ENCODE measurements at regions not wholly inside any gene's neighbourhood (a gene's known extent, or its start where the extent isn't known, plus 50 kb on each side); places are given as distances from the start of the nearest gene placed in this dataset.
"Not testable (repeated sequence)": the region's sequence is repeated elsewhere in the genome, so short reads cannot be mapped to it uniquely, and the experiment has no call there.

DNA sequence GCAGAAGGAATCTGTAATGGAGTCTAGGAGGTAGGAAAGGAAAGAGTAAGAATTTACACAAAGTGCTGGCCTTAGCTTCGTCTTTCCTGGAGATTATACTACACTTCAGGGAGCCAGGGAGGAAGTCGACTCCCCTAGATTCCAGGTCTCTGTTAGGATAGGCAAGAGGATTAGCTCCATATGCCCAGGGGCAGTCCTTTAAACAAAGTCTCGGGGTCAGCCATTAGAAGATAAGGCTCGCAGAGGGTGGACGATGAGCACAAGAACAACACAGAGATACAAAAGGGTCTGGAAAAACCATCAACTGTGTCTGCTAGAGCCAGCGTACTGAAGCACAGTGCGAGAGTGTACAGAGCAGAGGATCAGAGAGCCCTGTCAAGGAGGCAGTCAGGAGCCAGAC is 344.7 kb upstream of the TNC start:
- DNase-seq (ENCODE audit: low spot score) = no peak

DNA sequence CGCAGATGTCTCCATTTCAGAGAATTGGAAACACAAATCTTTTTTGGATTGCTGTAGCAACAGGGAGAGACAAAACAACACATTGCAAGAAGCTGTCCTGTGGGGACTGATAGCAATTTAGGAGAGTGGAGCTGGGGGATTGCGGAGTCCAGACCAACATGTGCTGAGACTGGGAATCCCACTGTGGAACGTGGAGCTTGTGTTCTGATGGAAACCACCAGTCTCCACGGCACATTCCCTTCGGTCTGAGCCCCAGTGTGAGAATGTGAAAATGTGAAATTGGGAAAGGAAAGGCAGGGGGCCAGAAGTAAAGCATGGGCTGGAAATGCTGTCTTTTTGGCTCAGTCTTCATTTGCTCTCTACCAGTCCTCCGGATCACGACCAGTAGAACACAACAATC is 348.8 kb upstream of the TNC start:
- DNase-seq (ENCODE audit: low spot score) = no peak

DNA sequence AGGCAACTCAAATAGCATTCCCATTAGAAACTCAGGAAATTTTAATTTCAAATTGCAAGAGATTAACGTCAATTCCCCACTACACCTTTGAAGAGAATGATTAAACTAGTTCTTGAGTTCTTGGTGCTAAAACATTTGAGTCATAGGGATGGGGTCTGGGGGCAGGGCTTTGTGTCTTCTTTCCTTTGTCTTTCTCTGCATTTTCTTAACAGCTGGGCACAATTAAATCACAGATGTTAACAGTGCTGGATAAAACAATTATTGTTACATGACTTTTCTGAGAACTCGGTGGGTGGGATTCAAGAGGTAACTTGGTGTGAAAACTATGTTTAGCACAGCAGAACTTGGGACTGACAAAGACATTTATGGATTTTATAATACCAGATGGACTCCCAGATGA is 351.9 kb upstream of the TNC start:
- DNase-seq (ENCODE audit: low spot score) = no peak

DNA sequence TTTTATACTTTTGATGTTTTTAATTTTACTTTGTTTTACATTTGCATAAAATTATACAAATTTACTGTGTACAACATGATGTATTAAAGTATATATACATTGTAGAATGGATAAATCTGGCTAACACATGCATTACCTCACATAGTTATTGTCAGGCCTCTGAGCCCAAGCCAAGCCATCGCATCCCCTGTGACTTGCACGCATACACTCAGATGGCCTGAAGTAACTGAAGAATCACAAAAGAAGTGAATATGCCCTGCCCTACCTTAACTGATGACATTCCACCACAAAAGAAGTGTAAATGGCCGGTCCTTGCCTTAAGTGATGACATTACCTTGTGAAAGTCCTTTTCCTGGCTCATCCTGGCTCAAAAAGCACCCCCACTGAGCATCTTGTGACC is 355.1 kb upstream of the TNC start:
- DNase-seq (ENCODE audit: low spot score) = not testable (repeated sequence)

DNA sequence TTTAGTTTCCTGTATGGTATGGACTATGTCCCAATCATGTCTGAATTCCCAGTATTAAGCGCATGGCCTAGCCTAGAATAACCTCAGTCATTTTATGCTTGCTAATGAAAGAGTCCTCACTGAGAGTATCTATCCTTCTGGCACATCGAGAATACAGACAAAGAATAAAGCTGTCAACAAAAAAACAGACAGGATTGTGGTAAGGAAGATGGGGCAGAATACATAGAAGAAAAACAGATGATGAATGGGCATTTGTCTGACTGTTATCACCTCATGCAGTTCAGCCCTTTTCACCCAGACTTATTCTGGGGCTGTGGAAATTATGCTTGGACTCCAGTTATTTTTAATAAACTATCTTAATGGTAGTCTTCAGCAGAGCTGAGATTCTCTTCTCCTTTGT is 363.8 kb upstream of the TNC start:
- no peak for DNase-seq (ENCODE audit: low spot score)

DNA sequence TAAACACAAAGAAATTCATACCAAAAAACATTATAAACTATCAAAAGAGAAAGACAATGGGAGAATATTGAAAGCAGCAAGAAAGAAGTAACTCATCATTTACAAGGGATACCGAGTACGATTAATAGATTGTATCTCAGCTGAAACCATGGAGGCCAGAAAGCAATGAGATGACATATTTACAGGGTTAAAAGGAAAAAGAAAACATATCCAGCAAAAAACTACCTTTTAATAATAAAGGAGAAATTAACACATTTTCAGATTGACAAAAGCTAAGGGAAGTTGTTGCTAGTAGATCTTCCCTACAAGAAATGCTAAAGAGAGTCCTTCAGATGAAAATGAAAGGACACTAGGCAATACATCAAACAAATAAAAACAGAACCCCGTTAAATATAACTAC is 364.8 kb upstream of the TNC start:
- no peak for DNase-seq (ENCODE audit: low spot score)

DNA sequence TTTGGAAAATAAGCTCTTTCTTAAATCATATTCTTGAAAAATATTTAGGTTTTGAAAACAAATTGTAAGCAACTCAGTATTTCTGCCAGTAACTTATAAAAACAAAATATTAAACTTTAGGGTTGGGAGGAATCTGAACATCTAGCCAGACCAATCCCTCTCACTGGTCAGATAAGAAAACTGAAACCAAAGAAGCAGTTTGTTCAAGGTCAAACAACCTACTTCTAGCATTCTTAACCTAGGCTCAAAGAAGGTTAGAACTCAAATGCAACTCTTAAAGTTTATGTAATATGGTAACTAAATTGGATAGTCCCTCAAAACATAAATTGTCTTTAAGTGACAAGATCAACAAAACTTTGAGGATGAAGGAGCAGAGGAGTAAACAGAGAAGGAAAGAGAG is 374.9 kb upstream of the TNC start:
- DNase-seq (ENCODE audit: low spot score) = no peak

DNA sequence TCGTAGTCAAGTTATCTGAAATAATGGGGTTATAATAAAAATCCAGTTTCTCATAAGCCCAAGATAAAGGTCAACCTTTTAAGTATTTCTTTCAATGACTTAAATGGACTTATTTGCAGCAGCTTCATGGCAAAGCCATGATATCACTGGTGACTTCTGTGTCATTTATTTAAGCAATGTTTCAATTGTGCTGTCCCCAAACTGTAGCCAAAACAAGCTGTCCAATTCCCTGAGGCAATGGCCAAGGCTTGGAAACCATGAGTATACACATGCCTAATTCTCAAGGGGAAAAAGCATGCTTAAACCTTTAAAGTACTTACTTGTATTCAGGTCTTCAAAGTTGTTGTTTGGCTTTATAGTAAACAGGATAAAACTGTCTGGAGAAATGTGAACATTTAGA is 376.4 kb upstream of the TNC start:
- DNase-seq (ENCODE audit: low spot score) = no peak

DNA sequence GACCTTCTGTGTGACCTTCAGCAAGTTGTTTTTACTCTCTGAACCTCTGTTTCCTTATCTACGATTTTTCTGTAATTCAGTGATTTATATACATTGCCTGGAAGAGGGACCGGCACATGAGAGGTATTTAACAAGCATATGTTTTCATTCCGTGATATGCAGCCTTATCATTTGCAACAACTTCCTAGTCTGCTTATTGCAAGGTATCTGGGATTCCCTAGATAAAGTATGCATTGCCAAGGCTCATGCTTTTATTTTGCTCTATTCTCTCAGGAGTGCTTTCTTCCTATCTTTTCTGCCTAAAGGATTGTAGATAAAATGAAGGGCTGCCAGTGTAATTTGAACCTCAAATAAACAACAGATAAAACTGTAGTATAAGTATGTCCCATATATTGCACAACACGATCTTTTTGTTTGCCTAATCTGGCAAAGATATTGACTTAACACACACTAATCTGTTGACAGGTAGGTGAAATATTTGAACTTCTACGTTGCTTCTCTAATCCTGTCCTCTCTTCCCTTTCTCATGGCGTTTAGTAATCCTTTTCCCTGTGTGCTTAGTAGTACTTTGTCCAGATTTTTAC is 377.2 kb upstream of the TNC start:
- no peak for DNase-seq (ENCODE audit: low spot score)

DNA sequence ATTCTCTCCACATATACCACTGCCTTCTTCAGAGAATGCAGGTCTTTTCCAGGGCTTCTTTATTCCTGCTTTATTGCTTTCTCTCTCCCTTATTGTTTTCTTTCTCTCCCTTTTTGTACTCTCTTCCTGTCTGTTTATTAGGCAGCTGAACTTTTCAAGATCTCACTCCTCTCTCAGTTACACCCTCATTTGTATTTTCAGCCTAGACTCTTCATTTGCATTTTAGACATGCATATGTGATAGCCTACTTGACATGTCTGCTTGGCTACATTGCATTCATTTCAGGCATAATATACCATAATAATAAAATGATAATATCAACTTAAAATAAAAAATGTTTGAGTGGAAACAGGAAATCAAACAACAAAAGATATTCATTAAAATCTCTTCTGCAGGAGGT is 377.9 kb upstream of the TNC start:
- DNase-seq (ENCODE audit: low spot score) = no peak

DNA sequence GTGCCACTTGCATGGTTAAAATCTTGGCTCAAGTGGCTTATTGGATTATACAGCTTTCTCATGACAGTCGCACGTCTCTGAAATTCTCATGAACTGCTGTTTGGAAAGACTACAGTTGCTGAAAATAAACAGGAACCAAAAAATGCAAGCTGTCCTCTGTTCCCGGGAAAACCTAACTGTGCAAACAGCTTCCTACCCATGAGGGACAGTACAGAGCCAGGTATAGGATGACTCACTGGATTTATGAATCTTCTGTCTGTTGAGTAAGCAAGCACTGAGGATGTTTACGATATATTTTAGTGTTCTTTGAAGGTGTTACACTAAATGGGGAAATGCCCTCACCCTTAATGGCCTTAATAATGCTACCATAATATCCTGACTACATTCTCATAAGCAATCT is 380.3 kb upstream of the TNC start:
- peak; percentile 14 for DNase-seq (ENCODE audit: low spot score)

DNA sequence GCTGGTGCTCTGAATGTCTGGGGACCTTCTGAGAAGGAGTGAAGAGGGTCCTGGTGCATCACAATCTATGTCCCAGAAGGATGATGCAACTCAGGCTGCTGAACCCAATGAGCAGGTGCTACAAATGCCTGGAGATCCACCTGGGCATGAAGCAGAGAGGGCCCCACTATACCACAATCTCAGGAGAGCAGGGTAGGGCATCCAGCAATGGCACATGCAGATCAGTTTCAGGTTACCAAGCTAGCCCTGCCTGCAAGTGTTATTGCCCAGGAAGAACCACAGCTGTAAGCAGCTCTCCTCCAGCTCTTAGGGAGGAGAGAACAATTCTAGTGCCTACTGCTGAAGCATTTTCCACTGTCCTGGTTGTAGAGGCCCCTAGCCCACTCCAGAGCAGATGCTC is 389.2 kb upstream of the TNC start:
- no peak for DNase-seq (ENCODE audit: low spot score)

DNA sequence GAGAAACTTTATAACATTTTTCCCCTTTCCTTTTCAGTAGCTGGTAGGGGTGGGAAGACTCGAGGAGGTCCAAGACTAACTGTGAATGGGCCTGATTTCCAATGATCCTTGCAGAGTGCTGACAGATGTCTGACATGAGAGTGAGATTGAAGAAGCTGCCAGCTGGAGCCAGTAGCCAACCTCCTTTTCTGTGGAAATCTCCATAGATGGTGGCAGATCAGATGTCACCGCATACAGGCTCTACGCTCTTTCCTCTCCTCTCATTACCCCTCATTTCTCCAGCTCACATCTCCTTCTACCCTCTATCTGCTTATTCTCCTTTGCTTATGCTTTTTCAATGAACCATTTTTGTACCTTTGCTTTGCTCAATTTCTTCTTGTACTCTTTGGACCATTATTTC is 395.2 kb upstream of the TNC start:
- DNase-seq (ENCODE audit: low spot score) = no peak

DNA sequence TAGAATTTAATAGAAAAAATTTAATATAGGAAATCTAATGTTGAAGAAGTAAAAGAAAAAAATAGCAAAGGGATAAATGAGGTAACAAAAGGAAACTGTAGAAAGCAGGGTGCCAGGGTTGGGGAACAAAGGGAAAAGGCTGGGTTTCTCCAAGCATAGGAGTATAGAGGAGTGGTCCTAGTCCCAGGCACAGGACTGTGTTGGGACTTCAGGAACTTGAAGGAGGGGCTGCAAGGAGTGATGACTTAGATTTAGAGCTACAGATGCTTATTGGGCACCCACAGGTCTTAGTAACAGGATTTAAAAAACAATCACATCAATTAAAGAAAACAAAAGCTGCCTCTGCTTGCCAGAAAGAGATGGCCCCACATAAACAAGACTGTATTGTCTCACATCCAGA is 396.5 kb upstream of the TNC start:
- DNase-seq (ENCODE audit: low spot score) = no peak

DNA sequence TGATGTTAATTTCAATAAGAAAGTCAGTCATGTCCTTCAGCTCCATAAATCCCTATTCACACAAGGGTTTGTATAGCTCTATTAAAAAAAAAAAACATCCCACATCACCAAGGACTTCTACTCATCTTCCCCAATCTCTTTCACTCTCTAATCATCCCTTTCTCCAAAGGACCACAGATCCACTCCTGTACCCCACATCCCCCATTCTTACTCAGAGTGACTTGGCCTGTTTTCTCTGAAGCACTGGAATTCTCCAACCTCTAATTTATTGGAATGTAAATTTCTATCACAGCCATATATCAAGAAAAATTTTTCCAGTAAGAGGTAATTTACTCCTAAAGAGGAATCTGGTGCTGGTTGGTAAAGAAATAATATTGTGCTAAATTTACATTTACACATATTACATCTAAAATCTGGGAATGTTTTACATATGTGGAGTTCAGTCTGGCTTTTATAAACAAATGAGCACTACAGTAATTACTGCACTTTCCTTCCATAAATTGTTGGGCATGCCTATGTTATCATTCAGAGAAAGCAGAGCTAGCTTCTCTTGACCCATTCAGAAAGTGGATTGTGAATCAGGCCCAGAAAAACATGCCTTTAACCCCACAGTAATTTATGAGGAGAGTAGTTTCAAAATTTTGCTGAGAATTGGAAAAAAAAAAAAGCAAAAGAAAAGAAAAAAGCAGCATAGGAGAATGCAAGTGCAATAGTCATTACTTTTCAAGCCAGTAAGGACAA is 399.5 kb upstream of the TNC start:
- no peak for DNase-seq (ENCODE audit: low spot score)

DNA sequence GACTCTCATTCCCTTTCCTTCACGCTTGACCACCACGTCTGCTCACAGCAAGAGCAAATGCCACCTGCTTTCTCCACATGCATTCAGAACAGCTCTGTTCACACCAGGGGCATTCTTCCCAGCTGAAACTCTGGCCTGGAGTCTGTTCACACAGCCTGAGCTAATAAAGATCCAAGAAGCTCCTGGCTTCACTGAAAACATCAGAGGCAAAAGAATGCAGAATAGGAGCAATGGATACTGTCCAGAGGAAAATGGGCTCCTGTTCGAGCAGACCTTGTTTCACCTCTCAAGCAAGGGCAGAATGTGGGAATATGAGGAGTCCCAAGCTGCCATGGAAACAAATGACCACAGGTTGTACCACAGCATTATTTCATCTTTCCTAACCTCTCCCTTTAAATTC is 402.7 kb upstream of the TNC start:
- DNase-seq (ENCODE audit: low spot score) = no peak

DNA sequence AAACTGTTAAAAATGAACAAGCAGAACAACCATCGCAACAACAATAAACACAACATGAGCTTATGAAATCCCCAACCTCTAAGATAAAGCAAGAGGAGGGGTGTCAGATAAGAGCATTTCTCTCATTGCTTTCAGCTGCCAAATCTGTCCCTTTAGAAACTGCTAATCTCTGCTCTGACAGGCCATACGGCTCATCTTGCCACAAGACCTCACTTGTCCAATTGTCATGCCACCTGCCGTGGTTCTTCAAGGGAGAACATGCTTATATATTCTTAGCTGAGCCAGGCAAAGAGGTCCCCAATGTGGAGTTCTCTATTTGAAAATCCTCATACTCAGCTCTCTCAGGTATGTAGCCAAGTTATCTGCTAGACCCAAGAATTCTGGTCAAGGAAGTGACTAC is 405.0 kb upstream of the TNC start:
- DNase-seq (ENCODE audit: low spot score) = no peak

DNA sequence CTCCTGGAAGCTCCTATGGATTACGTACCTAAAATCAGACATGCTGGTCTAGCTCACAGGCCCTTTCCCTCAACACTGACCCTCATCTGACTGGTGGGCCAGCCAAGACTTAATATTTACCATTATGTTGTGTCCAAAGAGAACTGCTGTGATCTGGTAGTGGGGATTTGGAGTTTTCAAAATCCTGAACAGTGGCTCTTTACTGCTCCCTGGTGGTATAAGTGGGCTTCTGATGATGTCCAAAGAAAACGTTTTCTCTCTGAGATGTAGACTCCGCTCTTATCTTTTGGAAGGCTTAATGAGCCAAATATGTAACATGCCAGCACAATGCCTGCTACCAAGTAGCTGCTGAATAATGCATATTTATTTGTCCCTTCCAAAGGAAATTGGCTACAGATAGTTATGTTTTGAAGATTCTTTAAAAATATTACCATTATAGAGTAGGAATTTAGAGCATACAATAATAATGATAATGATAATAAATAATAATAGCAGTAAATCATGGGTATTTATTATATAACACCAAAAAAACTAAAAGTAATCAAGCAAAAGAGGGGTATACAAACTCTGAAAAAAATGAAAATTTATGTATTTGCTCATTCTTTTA is 406.6 kb upstream of the TNC start:
- DNase-seq (ENCODE audit: low spot score) = peak; percentile 67

DNA sequence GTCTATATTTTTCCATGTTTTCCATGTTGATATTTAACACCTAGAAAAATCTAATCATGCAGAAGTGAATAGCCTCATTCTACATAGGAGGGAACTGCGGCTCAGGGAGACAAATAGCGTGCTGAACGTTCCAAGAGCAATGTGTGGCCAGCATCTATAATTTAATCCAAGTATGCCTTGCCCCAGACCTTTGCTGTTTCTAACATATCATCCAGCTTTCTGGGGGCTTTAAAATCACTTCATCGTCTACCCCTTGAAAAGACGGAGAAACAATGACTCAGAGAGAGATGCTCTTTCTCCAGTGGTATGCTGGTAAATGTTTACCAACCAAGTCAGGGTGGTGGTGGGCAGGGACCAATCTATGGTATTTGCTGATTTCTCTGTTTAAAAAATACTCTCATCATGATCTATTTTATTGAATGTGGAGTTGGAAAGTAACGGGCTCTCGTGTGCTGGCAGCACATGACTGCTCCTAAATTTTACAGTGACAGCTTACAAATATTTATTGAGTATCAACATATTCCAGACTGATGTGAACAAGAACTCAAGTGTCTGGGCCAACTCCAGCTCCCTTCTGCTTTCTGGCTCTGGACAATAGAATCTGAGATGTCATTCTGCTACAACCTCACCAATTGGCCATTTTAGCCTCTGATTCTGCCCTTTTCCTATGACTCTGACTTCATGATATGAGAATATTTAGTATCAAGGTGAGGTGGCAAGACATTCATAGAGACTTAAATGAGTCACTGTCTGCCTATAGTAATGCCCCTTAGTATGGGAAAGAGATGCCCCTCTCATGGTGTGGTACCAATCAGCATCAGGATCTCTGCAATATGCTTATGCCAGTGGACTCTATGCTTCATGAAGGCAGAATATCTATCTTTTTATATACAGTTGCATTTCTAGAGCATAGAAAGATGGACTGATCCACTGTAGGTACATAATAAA is 407.4 kb upstream of the TNC start:
- DNase-seq (ENCODE audit: low spot score) = peak; percentile 11

DNA sequence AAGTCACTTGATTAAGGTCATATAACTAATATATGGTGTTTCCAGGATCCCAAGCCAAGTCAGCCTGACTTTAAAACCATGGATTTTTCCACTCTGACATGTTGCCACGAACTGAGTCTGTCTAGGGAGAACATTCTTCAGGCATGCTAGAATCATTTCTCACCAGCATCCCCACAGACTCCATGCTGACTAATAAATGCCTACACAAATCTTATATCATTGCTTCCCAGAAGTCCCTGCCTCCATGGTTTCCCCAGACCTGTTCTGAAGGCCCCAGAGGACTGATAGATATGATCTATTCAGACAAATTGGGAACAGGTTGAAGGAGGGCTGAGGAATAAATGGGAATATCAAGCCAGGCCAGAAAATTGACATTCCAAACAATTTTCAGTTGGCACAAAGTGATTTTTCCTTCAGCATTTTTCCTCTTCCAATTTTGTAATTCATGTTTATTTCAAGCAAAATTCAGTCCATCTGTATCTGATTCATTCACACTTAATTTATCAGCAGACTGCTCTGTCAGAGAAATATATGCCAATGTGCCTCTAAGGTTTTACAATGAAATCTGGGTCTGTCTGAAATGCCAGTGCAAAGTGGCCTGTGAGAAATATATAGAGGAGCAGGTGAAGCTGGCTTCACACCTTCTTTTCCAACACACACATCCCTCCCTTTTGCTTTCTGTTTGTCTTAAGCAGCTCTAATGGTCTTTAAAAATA is 413.6 kb upstream of the TNC start:
- peak; percentile 68 for DNase-seq (ENCODE audit: low spot score)

DNA sequence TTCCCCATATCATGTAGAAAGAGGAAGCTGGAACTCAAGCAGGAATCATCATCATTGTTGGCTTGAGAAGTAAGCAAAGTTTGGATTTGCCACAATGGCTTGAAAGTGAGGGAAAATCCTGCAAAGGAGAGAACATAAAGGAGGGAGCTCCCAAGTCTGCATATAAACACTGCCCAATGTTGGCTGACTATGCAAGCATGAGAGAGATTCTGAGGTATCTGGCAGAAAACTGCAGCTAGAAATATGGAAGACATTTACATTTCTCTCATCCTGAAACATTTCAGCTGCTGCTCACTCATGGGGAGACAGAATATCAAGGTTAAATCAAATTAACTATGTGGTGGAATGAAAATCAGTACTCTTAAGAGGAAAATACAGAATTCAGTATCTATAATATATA is 415.6 kb upstream of the TNC start:
- DNase-seq (ENCODE audit: low spot score) = no peak

DNA sequence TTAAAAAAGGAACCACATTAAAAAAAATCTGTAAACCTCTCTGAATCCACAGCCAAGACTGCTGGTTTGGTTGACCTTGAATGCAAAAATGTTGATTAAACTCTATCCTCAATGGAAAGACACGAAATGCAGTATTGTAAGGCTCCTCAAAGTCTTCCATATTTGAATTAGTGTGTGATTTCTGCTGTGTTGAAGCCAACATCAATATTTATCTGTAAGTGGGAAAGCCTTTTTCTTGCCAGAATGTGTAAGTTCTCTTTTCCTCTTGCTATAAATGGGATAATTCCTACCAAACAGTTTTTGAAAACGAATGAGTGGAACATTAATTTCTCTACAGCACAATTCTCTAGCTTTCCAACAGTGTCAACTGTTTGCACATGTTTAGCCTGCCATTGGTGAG is 422.1 kb upstream of the TNC start:
- no peak for DNase-seq (ENCODE audit: low spot score)
